DND-41 (cell line): ENCODE measurements at regions not wholly inside any gene's neighbourhood (a gene's known extent, or its start where the extent isn't known, plus 50 kb on each side); places are given as distances from the start of the nearest gene placed in this dataset.

Experiments
- CTCF ChIP-seq: IDR thresholded peaks from 2 replicates; pipeline ENCODE4 v1.5.1; 2012; ENCODE audit warnings: borderline replicate concordance, low read length, moderate library complexity, mild to moderate bottlenecking; ENCODE audit not compliant: poor library complexity, severe bottlenecking; ENCODE audit errors: extremely low read depth
- EZH2 ChIP-seq: IDR thresholded peaks from 3 replicates; pipeline ENCODE4 v1.6.1; 2012; ENCODE audit warnings: borderline replicate concordance, low read depth, mild to moderate bottlenecking, moderate library complexity, low read length, inconsistent platforms; ENCODE audit not compliant: severe bottlenecking

GRCh38 chr1:95407886-95408291 lies 173.9 kb downstream of the RWDD3 start:
- TF ChIP-seq EZH2 (no peak), CTCF (no peak)
